ENCODE measurements at regions not wholly inside any gene's neighbourhood (a gene's known extent, or its start where the extent isn't known, plus 50 kb on each side); places are given as distances from the start of the nearest gene placed in this dataset.

DNA sequence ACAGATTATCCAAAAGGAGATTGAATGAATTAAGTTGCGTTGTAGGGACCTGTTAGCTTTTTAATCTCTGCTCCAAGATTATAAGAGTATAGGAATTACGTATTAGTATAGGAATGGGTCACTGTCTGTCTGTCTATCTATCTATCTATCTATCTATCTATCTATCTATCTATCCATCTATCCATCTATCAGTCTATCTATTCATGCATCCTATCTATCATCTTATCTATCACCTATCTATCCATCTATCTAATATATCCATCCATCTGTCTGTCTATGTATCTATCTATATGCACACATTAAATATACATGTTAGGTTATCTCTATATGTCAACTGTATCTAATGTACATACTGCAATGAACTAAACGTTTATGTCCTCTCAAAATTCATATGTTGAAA is 255.8 kb downstream of the LPIN1 start:
- TF ChIP-seq CTCF (IDR thresholded peaks at IDR 0.05) (no peak), ZFX (IDR thresholded peaks at IDR 0.05; ENCODE audit: borderline replicate concordance) (no peak)

Measured in 22Rv1 (cell line).